ENCODE measurements at regions not wholly inside any gene's neighbourhood (a gene's known extent, or its start where the extent isn't known, plus 50 kb on each side); places are given as distances from the start of the nearest gene placed in this dataset.

DNA sequence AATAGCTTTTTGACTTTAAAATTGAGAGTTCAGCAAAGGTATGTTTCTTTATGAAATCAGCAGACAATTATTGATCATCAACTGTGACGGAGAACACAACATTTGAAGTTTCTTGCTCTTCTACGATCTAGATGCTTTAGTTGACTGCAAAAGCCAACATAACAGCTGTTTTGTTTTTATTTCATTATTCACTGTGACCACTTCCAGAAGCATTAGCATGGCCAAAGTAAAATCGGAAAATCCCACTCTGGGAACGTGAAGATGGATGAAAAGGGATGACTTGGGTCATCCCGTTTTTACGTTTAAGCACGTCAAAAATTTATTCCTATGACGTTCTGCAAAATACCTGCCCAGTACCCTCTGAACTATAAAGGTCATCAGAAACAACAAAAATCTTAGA is 833.0 kb upstream of the ADAMTS5 start:
- no peak overlapping the region for H3K27ac ChIP-seq
- no peaks in the 10 kb centered on the region for H3K36me3 ChIP-seq (replicated peaks)
- TF ChIP-seq, protein P1, sequence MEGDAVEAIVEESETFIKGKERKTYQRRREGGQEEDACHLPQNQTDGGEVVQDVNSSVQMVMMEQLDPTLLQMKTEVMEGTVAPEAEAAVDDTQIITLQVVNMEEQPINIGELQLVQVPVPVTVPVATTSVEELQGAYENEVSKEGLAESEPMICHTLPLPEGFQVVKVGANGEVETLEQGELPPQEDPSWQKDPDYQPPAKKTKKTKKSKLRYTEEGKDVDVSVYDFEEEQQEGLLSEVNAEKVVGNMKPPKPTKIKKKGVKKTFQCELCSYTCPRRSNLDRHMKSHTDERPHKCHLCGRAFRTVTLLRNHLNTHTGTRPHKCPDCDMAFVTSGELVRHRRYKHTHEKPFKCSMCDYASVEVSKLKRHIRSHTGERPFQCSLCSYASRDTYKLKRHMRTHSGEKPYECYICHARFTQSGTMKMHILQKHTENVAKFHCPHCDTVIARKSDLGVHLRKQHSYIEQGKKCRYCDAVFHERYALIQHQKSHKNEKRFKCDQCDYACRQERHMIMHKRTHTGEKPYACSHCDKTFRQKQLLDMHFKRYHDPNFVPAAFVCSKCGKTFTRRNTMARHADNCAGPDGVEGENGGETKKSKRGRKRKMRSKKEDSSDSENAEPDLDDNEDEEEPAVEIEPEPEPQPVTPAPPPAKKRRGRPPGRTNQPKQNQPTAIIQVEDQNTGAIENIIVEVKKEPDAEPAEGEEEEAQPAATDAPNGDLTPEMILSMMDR (IDR thresholded peaks at IDR 0.05; ENCODE audit: low read depth, low read length, missing control alignments), result no peak
- no peaks in the 10 kb centered on the region for H3K27me3 ChIP-seq (replicated peaks)
- in situ Hi-C loops (cut with HindIII; ENCODE audit: low pct_ligation_motif_present, low sequenced_read_pairs), result no loop called here
- H3K4me3 ChIP-seq (ENCODE audit: low read depth, low read length), result no peak overlapping the region
- no peak for DNase-seq

DNA sequence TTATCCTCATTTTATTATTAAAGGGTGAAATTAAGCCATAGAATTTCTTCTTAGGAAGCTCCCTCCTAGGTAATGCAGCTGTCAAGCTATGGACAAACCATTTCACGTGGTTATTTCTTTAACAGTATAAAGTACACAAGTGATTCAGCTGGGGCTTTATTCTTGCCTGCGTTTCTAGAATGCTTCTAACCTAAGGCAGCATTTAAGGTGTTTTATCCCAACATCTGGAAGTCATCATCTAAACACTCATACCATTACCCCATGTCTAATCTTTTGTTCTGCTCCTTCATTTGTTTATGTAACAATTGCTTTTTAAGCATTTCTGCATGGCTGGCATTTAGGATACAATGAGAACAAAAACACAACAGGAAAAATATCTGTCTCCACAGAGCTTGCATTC is 829.2 kb upstream of the ADAMTS5 start:
- in situ Hi-C loops (cut with HindIII; ENCODE audit: low pct_ligation_motif_present, low sequenced_read_pairs), result no loop called here
- no peak overlapping the region for H3K4me3 ChIP-seq (ENCODE audit: low read depth, low read length)
- H3K27me3 ChIP-seq (replicated peaks), result no peaks in the 10 kb centered on the region
- TF ChIP-seq, protein P1 (IDR thresholded peaks at IDR 0.05; ENCODE audit: low read depth, low read length, missing control alignments), result no peak
- H3K27ac ChIP-seq, result no peak overlapping the region
- no peak for DNase-seq
- no peaks in the 10 kb centered on the region for H3K36me3 ChIP-seq (replicated peaks)

DNA sequence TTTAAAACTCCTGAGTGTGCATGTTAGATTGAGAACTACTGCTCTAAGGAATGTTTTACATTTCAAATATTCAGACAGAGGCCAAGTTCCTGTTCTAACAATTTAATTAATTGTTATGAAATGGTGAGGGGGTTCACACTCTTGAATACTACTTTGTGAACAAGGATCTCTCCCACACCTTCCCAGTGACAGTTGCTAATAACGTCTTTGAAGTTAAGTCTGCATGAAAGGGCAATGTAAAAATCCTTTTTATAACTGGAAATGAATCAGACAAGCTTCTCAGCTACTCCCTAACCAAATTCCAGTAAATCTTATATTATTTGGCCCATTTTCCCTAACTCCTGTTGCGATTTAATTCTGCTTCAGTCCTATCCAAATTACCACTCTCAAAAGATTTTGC is 828.5 kb upstream of the ADAMTS5 start:
- Histone ChIP-seq H3K27me3 (replicated peaks) (no peaks in the 10 kb centered on the region), H3K27ac (no peak overlapping the region), H3K4me3 (ENCODE audit: low read depth, low read length) (no peak overlapping the region), H3K36me3 (replicated peaks) (no peaks in the 10 kb centered on the region)
- TF ChIP-seq, protein P1 (IDR thresholded peaks at IDR 0.05; ENCODE audit: low read depth, low read length, missing control alignments), result no peak
- no peak for DNase-seq
- in situ Hi-C loops (cut with HindIII; ENCODE audit: low pct_ligation_motif_present, low sequenced_read_pairs), result no loop called here

DNA sequence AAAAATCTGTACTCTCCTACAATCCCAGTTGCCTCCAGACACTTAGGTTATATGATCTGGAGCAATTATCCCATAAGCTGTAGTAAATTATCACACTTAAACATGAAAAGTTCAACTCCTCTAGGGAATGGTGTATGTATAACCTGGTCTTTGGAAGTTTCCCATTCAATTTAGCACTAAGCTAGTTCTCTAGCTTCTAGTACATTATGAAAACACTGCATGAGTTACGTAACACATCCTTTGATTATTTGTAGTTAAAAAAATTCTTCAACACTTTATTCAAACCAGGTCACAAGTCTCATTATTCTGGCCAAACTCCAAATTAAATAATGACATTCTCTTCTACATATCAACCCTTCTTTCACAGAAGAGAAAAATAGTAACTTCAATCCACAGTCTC is 827.0 kb upstream of the ADAMTS5 start:
- DNase-seq, result no peak
- no peak overlapping the region for H3K27ac ChIP-seq
- in situ Hi-C loops (cut with HindIII; ENCODE audit: low pct_ligation_motif_present, low sequenced_read_pairs), result no loop called here
- no peak overlapping the region for H3K4me3 ChIP-seq (ENCODE audit: low read depth, low read length)
- no peaks in the 10 kb centered on the region for H3K36me3 ChIP-seq (replicated peaks)
- TF ChIP-seq, protein P1 (IDR thresholded peaks at IDR 0.05; ENCODE audit: low read depth, low read length, missing control alignments), result no peak
- no peaks in the 10 kb centered on the region for H3K27me3 ChIP-seq (replicated peaks)

DNA sequence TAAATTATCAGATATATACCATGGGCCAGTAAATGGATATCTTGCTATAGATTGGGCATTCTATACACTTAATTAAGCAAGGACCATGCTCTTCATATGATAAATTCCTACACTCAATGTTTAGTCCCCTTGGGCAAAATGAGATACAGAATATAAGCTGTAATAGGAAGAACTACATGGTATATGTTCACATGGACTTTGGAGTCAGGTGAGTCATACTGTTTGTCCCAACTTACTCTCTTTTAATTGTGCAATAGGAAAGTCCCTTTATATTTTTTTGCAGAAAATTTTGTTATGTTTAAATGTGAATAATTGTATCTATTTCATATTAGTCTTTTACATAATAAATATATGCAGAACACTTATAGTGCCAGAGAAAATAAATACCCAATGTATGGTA is 820.2 kb upstream of the ADAMTS5 start:
- no peak for DNase-seq
- in situ Hi-C loops (cut with HindIII; ENCODE audit: low pct_ligation_motif_present, low sequenced_read_pairs), result no loop called here

DNA sequence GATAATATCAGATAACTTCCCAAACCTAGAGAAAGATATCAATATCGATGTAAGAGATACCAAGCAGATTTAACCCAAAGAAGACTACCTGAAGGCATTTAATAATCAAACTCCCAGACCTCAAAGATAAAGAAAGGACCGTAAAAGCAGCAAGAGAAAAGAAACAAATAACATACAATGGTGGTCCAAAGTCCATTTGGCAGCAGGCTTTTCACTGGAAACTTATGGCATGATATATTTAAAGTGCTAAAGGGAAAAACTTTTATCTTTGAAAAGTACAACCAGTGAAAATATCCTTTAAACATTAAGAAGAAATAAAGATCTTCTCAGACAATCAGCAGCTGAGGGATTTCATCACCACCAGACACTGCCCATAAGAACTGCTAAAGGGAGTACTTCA is 812.7 kb upstream of the ADAMTS5 start:
- in situ Hi-C loops (cut with HindIII; ENCODE audit: low pct_ligation_motif_present, low sequenced_read_pairs), result no loop called here
- no peak overlapping the region for H3K4me3 ChIP-seq (ENCODE audit: low read depth, low read length)
- DNase-seq, result no peak
- no peaks in the 10 kb centered on the region for H3K27me3 ChIP-seq (replicated peaks)
- TF ChIP-seq, protein P1 (IDR thresholded peaks at IDR 0.05; ENCODE audit: low read depth, low read length, missing control alignments), result no peak
- H3K27ac ChIP-seq, result no peak overlapping the region
- no peaks in the 10 kb centered on the region for H3K36me3 ChIP-seq (replicated peaks)

More for the DNA sequence above, 820.2 kb upstream of the ADAMTS5 start:
- no peak overlapping the region for H3K4me3 ChIP-seq (ENCODE audit: low read depth, low read length)
- TF ChIP-seq, protein P1 (IDR thresholded peaks at IDR 0.05; ENCODE audit: low read depth, low read length, missing control alignments), result no peak
- H3K36me3 ChIP-seq (replicated peaks), result no peaks in the 10 kb centered on the region
- no peaks in the 10 kb centered on the region for H3K27me3 ChIP-seq (replicated peaks)
- no peak overlapping the region for H3K27ac ChIP-seq

Data from brain microvascular endothelial cell (primary cell).